Glomerular endothelial cell (primary cell): ENCODE measurements at regions not wholly inside any gene's neighbourhood (a gene's known extent, or its start where the extent isn't known, plus 50 kb on each side); places are given as distances from the start of the nearest gene placed in this dataset.

Experiments
- DNase-seq: peaks from one replicate; pipeline ENCODE4 v3.0.0-alpha.2; 2011; ENCODE audit warnings: low read depth, low spot score; ENCODE audit errors: extremely low read depth

- no peak for DNase-seq
Observed at GRCh38 chr12:58453306-58453705, 467.0 kb downstream of the LRIG3 start.

- no peak for DNase-seq
Observed at GRCh38 chr12:58455136-58455535, 465.2 kb downstream of the LRIG3 start.

- no peak for DNase-seq
Observed at GRCh38 chr12:58458102-58458501, 462.2 kb downstream of the LRIG3 start.

- DNase-seq, result no peak
Observed at GRCh38 chr12:58459191-58459590, 461.1 kb downstream of the LRIG3 start.

GRCh38 chr12:58463051-58463450 is 457.3 kb downstream of the LRIG3 start:
- DNase-seq, result no peak

GRCh38 chr12:58465418-58465817 is 454.9 kb downstream of the LRIG3 start:
- no peak for DNase-seq

GRCh38 chr12:58470266-58471010 is 449.9 kb downstream of the LRIG3 start:
- DNase-seq, result no peak

GRCh38 chr12:58479401-58479800 is 440.9 kb downstream of the LRIG3 start:
- DNase-seq, result no peak

- DNase-seq, result no peak
Observed at GRCh38 chr12:58481811-58482210, 438.5 kb downstream of the LRIG3 start.

- DNase-seq, result no peak
Observed at GRCh38 chr12:58487255-58487654, 433.0 kb downstream of the LRIG3 start.

- no peak for DNase-seq
Observed at GRCh38 chr12:58487678-58488161, 432.6 kb downstream of the LRIG3 start.

- DNase-seq, result no peak
Observed at GRCh38 chr12:58489394-58489793, 430.9 kb downstream of the LRIG3 start.

- DNase-seq, result no peak
Observed at GRCh38 chr12:58491306-58491705, 429.0 kb downstream of the LRIG3 start.

GRCh38 chr12:58496411-58497190 is 423.7 kb downstream of the LRIG3 start:
- no peak for DNase-seq

GRCh38 chr12:58500399-58500798 is 419.9 kb downstream of the LRIG3 start:
- no peak for DNase-seq

- DNase-seq, result no peak
Observed at GRCh38 chr12:58502226-58502625, 418.1 kb downstream of the LRIG3 start.

- no peak for DNase-seq
Observed at GRCh38 chr12:58502841-58503240, 417.5 kb downstream of the LRIG3 start.

- no peak for DNase-seq
Observed at GRCh38 chr12:58503731-58504130, 416.6 kb downstream of the LRIG3 start.

- no peak for DNase-seq
Observed at GRCh38 chr12:58504143-58504938, 416.0 kb downstream of the LRIG3 start.

- DNase-seq, result no peak
Observed at GRCh38 chr12:58509116-58509885, 411.0 kb downstream of the LRIG3 start.
